NCI-H1694 (cell line): ENCODE measurements at regions not wholly inside any gene's neighbourhood (a gene's known extent, or its start where the extent isn't known, plus 50 kb on each side); places are given as distances from the start of the nearest gene placed in this dataset.

Experiments used
- DNase-seq: peaks from one replicate; lab custom pipeline; 2025; lab: John Stamatoyannopoulos, UW

DNA sequence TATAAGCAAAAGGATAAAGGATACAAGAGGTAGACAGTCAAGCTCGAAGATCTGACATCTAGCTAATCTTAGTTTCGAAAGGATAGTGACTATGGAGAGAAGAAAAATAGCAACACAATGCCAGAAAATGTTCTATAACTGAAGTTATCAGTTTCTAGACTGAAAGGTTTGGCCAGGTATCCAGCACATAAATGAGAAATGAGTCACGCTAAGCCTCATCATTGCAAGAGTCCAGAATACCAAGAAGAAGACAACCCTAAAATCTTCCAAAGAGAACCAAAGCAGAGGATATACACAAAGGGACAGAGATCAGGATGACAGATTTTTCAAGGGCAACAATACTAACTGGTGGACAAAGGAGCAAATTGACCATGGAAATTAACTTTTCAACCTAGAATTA is 237.0 kb downstream of the POSTN start:
- no peak for DNase-seq

GRCh38 chr13:37360556-37360955 is 238.0 kb downstream of the POSTN start:
- no peak for DNase-seq

- DNase-seq = no peak
Observed at GRCh38 chr13:37357548-37357947, 241.0 kb downstream of the POSTN start.

- no peak for DNase-seq
Observed at GRCh38 chr13:37353911-37354310, 244.7 kb downstream of the POSTN start.

GRCh38 chr13:37351211-37351610 is 245.7 kb upstream of the CSNK1A1L start:
- DNase-seq = no peak

DNA sequence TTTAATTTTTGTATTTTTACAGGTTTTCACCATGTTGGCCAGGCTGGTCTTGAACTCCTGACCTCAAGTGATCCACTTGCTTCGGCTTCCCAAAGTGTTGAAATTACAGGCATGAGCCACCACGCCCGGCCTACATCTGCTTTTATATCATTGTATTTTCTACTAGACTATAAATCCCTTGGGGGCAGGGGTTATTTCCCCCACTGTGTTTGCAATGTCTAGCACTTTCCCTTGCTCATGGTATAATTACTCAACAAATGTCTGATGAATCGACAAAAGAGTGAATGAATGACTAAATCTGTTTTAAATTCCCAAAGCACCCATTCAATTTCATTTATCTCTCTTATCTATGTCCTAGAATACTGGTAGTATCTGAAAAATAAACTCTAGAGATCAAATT is 244.5 kb upstream of the CSNK1A1L start:
- no peak for DNase-seq

- no peak for DNase-seq
Observed at GRCh38 chr13:37348916-37349643, 243.6 kb upstream of the CSNK1A1L start.

GRCh38 chr13:37345869-37346268 is 240.4 kb upstream of the CSNK1A1L start:
- DNase-seq = no peak

DNA sequence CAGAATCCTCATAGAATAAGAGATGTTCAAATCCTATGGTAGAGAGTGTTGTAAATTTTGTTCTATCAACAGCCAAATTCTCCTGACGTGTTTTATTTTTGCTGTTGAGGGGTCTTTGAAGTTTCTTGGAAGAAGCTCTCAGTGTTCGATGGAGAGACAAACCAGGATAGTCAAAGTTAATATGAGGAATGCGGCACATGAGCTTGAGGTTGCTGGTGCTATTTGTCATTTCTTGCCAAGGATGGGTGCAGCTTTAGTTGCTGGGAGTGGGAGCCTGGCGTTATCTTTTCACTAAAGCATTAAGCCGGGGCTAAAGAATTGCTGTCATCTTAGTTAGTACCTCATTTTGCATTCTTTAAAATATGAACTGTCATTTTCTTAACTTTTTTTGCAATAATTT is 239.9 kb upstream of the CSNK1A1L start:
- no peak for DNase-seq

- no peak for DNase-seq
Observed at GRCh38 chr13:37344056-37344455, 238.6 kb upstream of the CSNK1A1L start.

DNA sequence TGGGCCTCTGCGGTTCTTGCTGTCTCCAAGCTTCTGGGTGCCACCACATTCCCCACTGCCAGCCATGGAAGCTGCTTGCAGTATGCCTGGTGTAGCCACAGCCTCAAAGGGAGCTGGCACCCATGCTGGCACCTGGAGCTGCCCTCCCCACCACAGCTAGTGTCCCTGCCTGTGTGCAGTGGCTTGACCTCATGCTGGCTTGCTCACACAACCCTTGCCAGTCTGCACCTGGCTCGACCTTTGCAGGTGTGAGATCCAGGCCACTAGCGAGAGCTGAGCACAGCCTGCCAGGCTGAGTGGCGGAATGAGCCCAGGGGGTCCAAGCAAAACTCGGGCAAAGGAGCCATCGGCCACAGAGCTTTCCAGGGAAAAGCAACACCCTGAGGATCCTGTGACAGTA is 236.7 kb upstream of the CSNK1A1L start:
- no peak for DNase-seq

DNA sequence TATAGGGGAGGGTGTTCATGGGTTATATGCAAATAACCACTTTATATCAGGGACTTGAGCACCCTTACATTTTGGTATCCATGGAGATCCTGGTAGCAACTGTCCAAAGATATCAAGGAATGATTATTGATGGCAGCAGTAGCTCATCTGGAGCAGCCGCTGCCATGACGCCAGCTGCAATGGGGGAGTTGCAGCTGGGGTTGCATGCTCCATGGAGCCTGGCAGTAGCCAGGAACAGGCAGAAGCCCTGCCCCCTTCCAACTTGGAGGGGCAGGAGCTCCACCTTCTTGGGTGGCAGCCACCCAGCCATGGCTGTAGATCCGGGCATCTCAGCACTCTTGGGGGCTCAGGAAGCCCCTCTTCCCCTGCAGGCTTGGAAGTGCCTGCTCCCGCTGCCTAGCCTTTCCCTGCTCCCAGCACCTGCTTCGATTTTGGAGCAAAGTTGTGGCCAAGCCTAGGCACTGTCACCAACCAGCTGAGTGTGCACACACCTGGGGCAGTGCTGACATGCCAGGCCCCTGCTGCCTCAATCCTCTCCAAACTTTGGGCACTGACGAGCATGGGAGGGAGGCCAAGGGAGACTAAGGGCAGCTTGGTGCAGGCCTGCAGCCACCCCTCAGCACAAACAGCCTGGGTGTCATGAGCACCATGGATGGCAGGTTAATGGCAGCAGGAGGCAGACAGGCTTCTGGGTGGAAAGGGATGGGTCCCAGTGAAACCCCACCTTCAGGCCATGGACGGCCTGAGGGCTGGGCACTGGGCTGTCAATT is 235.6 kb upstream of the CSNK1A1L start:
- no peak for DNase-seq

GRCh38 chr13:37339386-37339735 is 233.9 kb upstream of the CSNK1A1L start:
- DNase-seq = no peak

DNA sequence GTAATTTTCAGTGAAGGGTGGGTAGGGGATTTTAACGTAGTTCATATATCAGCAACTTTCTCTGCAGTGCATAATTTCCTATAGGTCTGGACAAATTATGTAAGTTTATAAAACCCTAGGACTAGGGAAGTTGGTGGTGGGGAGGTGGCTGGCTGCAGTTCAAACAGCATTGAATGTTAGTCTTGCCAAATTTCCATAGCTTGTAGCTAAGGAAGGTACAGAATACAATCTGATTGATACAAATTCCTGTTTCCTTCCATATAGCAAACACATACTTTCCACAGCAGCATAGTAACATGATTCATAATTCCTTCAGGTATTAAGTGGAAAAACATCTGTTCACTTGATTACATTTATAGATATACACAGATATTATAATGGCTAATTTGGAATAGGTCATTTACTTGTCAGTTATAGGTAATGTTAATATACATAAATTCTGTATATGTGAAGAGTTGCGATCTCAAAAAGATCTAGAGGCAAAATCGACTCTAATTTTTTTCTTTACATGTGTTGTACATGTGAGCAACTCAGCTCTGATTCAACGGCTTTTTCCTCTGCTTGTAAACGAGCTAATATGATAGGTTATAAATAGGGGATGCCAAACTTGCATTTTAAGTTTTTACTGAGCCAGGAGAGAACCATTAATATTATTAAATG is 233.4 kb upstream of the CSNK1A1L start:
- no peak for DNase-seq

GRCh38 chr13:37326334-37326733 is 220.9 kb upstream of the CSNK1A1L start:
- no peak for DNase-seq

- no peak for DNase-seq
Observed at GRCh38 chr13:37319031-37319443, 213.6 kb upstream of the CSNK1A1L start.

- DNase-seq = no peak
Observed at GRCh38 chr13:37316935-37317334, 211.5 kb upstream of the CSNK1A1L start.

- DNase-seq = no peak
Observed at GRCh38 chr13:37313372-37313771, 207.9 kb upstream of the CSNK1A1L start.

DNA sequence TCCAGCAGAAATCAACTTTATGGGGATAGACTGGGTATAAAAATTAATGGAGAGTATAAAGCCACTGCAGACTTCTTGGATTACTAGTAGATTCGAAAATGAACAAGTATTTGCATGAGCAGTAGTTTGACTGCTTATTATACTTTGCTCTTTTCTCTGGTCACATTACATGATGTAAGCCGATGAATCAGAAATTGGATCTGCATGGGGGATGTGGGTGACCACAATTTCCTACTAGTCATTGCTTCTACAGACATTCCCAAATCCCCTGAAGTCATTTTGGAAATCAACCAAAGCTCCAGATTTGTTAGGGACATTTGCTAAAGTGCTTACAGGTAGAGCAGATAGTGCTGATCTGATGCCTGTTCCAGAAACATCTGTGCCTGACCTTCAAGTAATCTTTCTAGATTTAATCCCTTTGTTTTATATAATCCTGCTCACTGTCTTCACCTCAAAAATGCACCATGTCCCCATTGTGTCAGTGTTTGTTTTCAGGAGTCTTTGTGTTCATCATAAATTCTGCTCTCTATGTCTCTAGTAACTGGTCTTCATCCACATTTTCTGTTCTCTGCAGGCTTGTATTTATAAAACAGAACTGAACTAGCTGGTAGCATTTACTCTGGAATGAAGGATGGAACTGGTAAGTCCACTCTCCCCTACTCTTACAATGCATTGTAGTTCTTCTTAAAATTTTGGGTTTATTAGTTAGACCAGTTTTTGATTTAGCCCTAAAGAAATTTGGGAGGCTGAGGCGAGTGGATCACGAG is 201.5 kb upstream of the CSNK1A1L start:
- DNase-seq = no peak

GRCh38 chr13:37303606-37304005 is 198.1 kb upstream of the CSNK1A1L start:
- DNase-seq = no peak

DNA sequence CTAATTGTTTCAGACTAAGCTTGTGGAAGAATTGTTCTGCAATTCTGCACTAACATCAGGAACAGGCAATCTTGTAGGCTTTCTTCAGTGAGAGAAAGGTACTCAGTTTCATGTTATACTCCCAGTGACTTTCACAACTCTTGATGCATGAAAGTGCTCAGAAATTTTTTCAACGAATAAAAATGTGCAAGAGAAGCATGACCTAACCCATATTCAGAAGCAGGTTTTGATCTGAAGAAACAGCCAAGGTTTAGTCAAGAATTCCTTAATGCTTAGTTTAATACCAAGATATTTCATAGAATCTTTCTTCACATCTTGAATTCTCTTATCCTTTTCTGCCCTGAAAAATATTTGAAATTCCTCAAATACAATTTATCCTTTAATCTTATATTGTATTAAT is 197.2 kb upstream of the CSNK1A1L start:
- DNase-seq = no peak

- DNase-seq = no peak
Observed at GRCh38 chr13:37295573-37295972, 190.1 kb upstream of the CSNK1A1L start.
